EL (cell line): ENCODE measurements at regions not wholly inside any gene's neighbourhood (a gene's known extent, or its start where the extent isn't known, plus 50 kb on each side); places are given as distances from the start of the nearest gene placed in this dataset.

Experiments used
- DNase-seq: peaks from one replicate; pipeline ENCODE4 v3.0.0-alpha.2; 2016

GRCh38 chr4:121519236-121519838, 138.5 kb upstream of the QRFPR start:
- DNase-seq = no peak

GRCh38 chr4:121517241-121517640, 136.4 kb upstream of the QRFPR start:
- DNase-seq = no peak

DNA sequence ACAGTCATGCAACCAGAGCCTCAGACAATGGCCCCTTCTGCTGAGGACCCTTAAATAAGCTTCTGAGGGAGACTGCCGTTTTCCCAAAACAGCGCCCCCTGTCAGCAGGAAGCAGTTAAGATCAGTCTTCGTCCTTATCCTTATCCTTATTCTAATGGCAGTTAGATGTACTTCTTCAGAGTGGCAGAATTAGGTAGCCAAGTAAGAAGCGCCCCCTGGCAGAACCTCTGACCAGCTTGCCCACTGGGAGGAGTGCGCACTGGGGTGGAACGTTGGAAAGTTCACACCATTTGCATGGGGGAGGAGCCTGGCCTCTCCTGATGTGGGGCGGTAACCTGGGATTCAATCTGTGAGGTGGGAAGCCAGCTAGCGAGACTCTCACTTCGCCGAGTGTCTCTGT, 133.6 kb upstream of the QRFPR start:
- DNase-seq = no peak

GRCh38 chr4:121510341-121510874, 129.6 kb upstream of the QRFPR start:
- no peak for DNase-seq

- no peak for DNase-seq
Measured at GRCh38 chr4:121485190-121485804, 104.5 kb upstream of the QRFPR start.

GRCh38 chr4:121484633-121485032, 103.8 kb upstream of the QRFPR start:
- peak; percentile 66 for DNase-seq

GRCh38 chr4:121479808-121480207, 99.0 kb upstream of the QRFPR start:
- peak; percentile 2 for DNase-seq

- DNase-seq = no peak
Measured at GRCh38 chr4:121477480-121477879, 96.7 kb upstream of the QRFPR start.

- DNase-seq = no peak
Measured at GRCh38 chr4:121477079-121477478, 96.3 kb upstream of the QRFPR start.

GRCh38 chr4:121472937-121473721, 92.3 kb upstream of the QRFPR start:
- no peak for DNase-seq

DNA sequence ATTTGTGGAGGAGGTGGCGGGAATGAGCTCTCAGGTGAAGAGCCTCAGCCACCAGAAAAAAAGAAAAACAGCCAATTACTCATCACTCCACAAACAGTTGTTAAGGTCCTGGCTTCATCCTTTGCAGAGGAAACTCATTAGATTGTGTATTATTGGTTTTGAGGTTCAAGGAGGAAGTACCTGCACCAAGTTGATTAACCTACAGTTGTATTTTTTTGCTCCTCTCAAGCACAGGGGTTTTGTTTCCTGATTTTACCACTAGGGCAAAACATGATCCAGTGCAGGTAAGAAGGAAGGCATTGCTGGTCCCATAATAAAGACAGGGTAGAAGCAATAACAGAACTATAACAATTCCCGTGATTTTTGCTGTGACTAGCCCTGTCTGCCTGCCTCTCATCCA, 84.0 kb upstream of the QRFPR start:
- DNase-seq = no peak

DNA sequence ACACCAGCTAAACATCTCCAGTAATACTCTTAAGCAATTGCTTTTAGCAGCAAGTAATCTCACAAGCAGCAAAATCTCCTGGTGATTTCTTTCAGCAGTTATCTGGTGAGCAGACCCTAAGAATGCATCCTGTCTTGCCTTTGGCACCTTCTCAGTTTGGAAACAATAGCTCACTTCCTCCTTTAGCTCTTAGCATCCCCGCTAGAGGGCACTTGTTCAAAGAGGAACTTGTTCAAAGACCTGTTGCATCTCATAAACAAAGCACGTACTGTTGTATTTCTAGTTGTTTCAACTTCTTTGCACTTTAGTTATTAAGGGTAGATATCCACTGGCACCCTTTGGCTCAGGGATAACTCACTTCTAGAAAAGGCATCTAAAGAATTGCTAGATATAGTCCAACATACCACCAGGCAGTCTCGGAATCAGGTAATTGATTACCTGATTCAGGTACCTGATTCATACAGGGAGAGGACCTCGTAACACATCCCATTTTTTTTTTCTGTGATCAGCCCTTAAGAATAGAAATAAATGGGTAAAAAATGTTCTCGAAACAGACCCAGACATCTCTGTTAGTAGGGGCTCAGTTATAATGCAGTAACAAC, 81.9 kb upstream of the QRFPR start:
- peak; percentile 60 for DNase-seq

GRCh38 chr4:121459026-121459425, 78.2 kb upstream of the QRFPR start:
- no peak for DNase-seq

DNA sequence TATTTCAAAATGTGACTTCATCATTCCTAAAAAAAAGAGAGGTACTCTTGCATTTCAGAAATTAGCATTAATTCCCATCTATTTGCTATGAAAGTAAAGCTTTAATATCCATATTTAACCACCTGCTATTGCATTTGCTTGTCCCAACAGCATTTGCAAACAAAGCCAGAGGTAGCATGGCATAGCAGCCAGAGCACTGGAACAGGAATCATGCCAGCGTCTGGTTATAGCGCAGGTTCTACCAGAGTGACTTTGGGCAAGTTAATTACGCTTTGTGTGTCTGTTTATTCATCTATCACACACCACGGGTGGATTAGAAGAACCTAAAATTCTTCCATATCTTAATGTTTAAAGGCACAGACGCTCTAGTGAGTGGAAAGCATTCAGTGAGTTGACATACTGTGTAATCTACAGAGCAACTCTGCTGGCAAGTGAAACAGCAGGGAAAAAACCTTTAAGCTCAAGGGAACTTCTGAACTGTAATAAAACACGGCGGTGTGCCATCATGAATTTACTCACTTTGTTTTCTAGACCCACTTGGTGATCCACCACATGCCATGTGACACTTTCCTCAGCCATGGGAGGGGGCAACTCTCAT, 76.6 kb upstream of the QRFPR start:
- no peak for DNase-seq

DNA sequence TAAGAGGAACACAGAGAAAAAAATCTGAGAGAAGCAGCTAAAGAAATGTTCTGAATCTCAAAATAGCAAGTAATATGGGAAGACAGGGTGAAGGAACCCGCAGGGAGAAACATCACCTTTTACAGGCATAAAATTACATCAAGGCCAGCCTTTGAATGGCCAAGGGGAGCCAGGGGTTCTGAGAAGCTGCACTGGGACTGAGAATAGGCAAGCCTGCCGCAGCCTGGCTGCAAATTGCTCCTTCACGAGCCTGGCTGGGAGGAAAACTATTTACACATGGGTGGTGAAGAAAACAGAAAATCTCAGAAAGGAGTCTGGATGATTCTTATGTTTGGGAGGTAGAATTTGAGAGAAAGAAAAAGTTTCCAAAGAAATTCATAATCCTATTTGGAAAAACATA, 74.5 kb upstream of the QRFPR start:
- no peak for DNase-seq

DNA sequence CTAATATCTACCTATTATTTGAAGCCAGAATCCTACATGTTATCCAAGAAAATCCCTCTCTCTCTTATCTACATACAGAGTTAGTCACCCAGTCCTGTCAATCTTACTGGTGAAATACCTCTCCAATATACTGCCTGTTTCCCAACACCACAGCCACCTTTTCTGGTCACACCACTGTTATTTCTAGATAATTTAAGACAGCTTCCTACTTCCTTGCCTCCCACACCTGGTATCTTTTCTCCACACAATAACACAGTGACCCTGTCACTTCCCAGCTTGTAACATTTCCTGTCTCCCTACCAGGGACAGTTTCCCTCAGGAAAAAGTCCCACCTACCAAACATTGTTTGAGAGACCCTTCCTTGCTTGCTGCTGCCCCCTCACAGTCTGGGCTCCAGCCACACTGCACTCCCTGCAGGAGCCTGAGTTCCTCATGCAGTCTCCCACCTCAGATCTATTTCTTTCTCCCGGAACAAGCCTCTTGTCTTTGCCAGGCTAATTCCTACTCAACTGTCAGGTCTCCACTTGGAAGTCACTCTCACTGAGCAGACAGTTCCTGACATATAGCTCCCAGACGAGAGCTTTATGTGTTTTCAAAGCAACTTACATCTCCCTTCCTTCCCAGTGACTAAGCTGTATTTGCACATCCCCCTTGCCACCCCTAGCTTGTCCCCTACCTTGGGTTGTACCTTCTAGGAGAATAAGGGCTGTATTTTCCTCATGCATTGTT, 73.6 kb upstream of the QRFPR start:
- no peak for DNase-seq

DNA sequence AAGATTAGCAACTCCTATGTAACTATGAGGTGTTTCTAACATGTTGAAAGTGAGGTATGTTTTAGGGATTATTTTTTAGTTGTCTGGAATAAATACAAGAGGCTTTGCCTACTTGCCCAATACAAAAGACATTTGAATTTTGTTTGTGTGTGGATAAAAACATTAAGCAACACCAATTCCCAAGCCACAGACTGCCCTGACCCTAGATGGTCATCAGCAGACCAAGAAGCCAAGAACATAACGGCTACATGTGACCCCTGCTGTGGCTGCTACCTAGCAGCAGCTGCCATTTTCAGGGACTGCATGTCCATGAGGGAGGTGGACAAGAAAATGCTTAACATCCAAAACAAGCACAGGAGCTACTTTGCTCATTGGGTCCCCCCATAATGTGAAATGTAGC, 70.5 kb upstream of the QRFPR start:
- DNase-seq = no peak

DNA sequence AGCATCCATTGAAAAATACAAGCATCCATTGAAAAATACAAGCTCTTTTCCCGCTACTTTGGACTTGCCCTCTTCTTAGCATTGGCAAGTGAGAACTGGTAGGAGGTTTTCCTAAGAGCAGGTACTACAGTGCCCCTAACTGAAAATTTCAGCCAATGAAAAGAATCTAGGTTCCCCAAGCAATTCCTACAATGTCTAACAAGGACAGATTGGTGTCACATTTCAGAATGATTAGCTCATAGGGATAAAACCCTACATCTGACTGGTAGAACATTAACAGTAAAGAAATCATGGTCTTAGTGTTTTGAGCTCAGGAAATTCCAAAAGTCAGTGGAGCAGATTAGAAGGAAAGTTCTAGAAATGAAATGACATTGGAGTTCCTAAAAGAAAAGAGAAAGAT, 68.6 kb upstream of the QRFPR start:
- DNase-seq = no peak

DNA sequence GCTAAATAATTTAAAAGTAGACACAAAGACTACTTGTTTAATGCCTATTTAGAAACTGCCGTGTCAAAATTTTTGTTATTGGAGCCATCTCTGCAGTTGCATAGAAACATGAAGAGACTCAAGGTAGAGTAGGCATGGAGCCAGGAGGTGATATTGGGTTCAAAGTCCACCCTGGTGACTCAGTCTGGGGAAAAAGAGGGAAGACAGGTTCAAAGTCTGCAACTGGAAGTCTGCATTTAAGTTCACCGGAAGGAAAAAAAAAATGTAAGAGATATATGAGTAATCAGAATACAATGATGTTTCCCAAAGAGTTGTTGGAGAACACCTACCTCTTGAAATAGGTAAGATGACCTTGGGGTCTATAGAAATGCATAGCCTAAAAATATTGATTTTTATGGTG, 67.4 kb upstream of the QRFPR start:
- no peak for DNase-seq

- no peak for DNase-seq
Measured at GRCh38 chr4:121439669-121440068, 58.9 kb upstream of the QRFPR start.
